Neural cell (in vitro differentiated cells): ENCODE measurements at regions not wholly inside any gene's neighbourhood (a gene's known extent, or its start where the extent isn't known, plus 50 kb on each side); places are given as distances from the start of the nearest gene placed in this dataset.

Experiments
- H2AFZ ChIP-seq: fragments of 200-600, 300-800 bp; sonication (generic), shearing (Covaris generic); 2 replicates; pipeline ENCODE4 v1.6.0; 2014; ENCODE audit warnings: low read depth, mild to moderate bottlenecking, antibody characterized with exemption, low read length, moderate library complexity
- H3F3A ChIP-seq: fragments of 200-600 bp; shearing (Covaris generic); 2 replicates; pipeline ENCODE4 v1.6.1; 2016; ENCODE audit warnings: mild to moderate bottlenecking, moderate library complexity, mixed read lengths, antibody characterized with exemption, low read length; ENCODE audit not compliant: insufficient read depth, poor library complexity, severe bottlenecking
- H3K27ac ChIP-seq: fragments of 200-600, 300-800 bp; sonication (generic), shearing (Covaris generic); 2 replicates; pipeline ENCODE4 v1.5.1; 2014; ENCODE audit warnings: mild to moderate bottlenecking, low read length, moderate library complexity
- H3K27me3 ChIP-seq: fragments of 300-800, 200-600 bp; sonication (generic), shearing (Covaris generic); 2 replicates; pipeline ENCODE4 v1.6.0; 2014; ENCODE audit warnings: mild to moderate bottlenecking, low read depth, low read length, moderate library complexity; ENCODE audit not compliant: insufficient read depth
- H3K36me3 ChIP-seq: fragments of 300-800, 200-600 bp; sonication (generic), shearing (Covaris generic); 2 replicates; pipeline ENCODE4 v1.5.1; 2014; ENCODE audit warnings: mild to moderate bottlenecking, antibody characterized with exemption, low read length, moderate library complexity; ENCODE audit not compliant: insufficient read depth
- H3K4me2 ChIP-seq: fragments of 300-800, 200-600 bp; sonication (generic), shearing (Covaris generic); 2 replicates; pipeline ENCODE4 v1.6.0; 2014; ENCODE audit warnings: mild to moderate bottlenecking, low read length
- H3K4me3 ChIP-seq: fragments of 300-800, 200-600 bp; sonication (generic), shearing (Covaris generic); 2 replicates; pipeline ENCODE4 v1.5.1; 2014; ENCODE audit warnings: mild to moderate bottlenecking, low read length, moderate library complexity
- H3K79me2 ChIP-seq: fragments of 200-600 bp; shearing (Covaris generic); replicated peaks from 2 replicates; pipeline ENCODE4 v1.6.0; 2014; ENCODE audit warnings: mild to moderate bottlenecking, low read length, moderate library complexity; ENCODE audit not compliant: insufficient read depth
- H3K9ac ChIP-seq: fragments of 300-800, 200-600 bp; sonication (generic), shearing (Covaris generic); 2 replicates; pipeline ENCODE4 v1.6.1; 2016; ENCODE audit warnings: mild to moderate bottlenecking, low read length, mixed read lengths
- H3K9me2 ChIP-seq: fragments of 200-600 bp; shearing (Covaris generic); 2 replicates; pipeline ENCODE4 v1.6.1; 2016; ENCODE audit warnings: mild to moderate bottlenecking, low read length, mixed read lengths; ENCODE audit not compliant: insufficient read depth
- H3K9me3 ChIP-seq: fragments of 200-600, 300-800 bp; sonication (generic), shearing (Covaris generic); 2 replicates; pipeline ENCODE4 v1.6.1; 2016; ENCODE audit warnings: mild to moderate bottlenecking, mixed run types, low read length, moderate library complexity, mixed read lengths
- H4K20me1 ChIP-seq: fragments of 200-600 bp; shearing (Covaris generic); 2 replicates; pipeline ENCODE4 v1.6.1; 2016; ENCODE audit warnings: mild to moderate bottlenecking, mixed run types; ENCODE audit not compliant: insufficient read depth
- EP300 ChIP-seq: fragments of 450-650 bp; conservative IDR thresholded peaks from 2 replicates; pipeline ENCODE4 v1.6.1; 2014; ENCODE audit warnings: antibody characterized with exemption, mild to moderate bottlenecking, moderate library complexity; ENCODE audit not compliant: poor library complexity, severe bottlenecking
- EZH2 ChIP-seq: fragments of 200-600, 300-800 bp; shearing (Covaris generic), sonication (generic); IDR thresholded peaks from 2 replicates; pipeline ENCODE4 v1.6.1; 2014; ENCODE audit warnings: antibody characterized with exemption, low read length, borderline replicate concordance, mild to moderate bottlenecking; ENCODE audit not compliant: insufficient read depth, poor library complexity, severe bottlenecking
- MXI1 ChIP-seq: fragments of 450-650 bp; conservative IDR thresholded peaks from 2 replicates; pipeline ENCODE4 v1.6.1; 2014; ENCODE audit warnings: antibody characterized with exemption, mild to moderate bottlenecking; ENCODE audit not compliant: poor library complexity, severe bottlenecking
- POLR2AphosphoS5 ChIP-seq: IDR thresholded peaks from 2 replicates; pipeline ENCODE4 v1.6.1; 2012
- RAD21 ChIP-seq: fragments of 450-650 bp; conservative IDR thresholded peaks from 2 replicates; pipeline ENCODE4 v1.6.1; 2014; ENCODE audit warnings: antibody characterized with exemption, mild to moderate bottlenecking, moderate library complexity
- SMC3 ChIP-seq: fragments of 450-650 bp; conservative IDR thresholded peaks from 2 replicates; pipeline ENCODE4 v1.6.1; 2014; ENCODE audit warnings: antibody characterized with exemption, mild to moderate bottlenecking, moderate library complexity; ENCODE audit not compliant: poor library complexity
- TAF1 ChIP-seq: IDR thresholded peaks from 2 replicates; pipeline ENCODE4 v1.6.1; 2012; ENCODE audit warnings: low read depth
- TF ChIP-seq, protein P1 (sequence below): IDR thresholded peaks from 2 replicates; pipeline ENCODE4 v1.6.1; 2012; ENCODE audit warnings: borderline replicate concordance
- TF ChIP-seq, protein P2 (sequence below): fragments of 450-650 bp; IDR thresholded peaks from 2 replicates; pipeline ENCODE4 v1.5.1; 2014; ENCODE audit warnings: antibody characterized with exemption, mild to moderate bottlenecking, moderate library complexity; ENCODE audit not compliant: poor library complexity, severe bottlenecking

DNA sequence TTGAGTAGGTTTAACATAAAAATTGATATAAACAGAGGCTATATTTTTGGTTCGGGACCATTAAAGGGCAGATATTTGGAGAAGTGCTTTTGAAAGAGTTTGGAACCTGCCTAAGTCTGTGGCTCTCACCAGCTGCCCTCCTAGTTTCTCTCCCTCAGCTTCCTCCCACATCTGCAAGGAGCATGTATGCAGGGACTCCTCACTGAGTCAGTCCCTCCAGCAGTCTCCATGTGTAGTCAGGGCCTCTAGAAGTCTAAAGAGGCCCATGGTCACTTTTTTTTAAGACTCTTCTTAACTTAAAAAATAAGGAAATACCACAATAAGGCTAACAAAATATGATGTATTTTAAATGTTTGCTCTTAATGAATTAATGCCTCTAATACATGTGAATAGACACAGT lies 220.0 kb upstream of the TANK start:
- no peaks in the 10 kb centered on the region for H3F3A ChIP-seq
- H3K79me2 ChIP-seq = no peaks in the 10 kb centered on the region
- H3K4me2 ChIP-seq = no peak overlapping the region
- no peak overlapping the region for H3K4me3 ChIP-seq
- no peaks in the 10 kb centered on the region for H3K9me2 ChIP-seq
- TF ChIP-seq MXI1 (no peak), POLR2AphosphoS5 (no peak), RAD21 (no peak), EZH2 (no peak), EP300 (no peak), TAF1 (no peak), SMC3 (no peak)
- TF ChIP-seq, protein P1, sequence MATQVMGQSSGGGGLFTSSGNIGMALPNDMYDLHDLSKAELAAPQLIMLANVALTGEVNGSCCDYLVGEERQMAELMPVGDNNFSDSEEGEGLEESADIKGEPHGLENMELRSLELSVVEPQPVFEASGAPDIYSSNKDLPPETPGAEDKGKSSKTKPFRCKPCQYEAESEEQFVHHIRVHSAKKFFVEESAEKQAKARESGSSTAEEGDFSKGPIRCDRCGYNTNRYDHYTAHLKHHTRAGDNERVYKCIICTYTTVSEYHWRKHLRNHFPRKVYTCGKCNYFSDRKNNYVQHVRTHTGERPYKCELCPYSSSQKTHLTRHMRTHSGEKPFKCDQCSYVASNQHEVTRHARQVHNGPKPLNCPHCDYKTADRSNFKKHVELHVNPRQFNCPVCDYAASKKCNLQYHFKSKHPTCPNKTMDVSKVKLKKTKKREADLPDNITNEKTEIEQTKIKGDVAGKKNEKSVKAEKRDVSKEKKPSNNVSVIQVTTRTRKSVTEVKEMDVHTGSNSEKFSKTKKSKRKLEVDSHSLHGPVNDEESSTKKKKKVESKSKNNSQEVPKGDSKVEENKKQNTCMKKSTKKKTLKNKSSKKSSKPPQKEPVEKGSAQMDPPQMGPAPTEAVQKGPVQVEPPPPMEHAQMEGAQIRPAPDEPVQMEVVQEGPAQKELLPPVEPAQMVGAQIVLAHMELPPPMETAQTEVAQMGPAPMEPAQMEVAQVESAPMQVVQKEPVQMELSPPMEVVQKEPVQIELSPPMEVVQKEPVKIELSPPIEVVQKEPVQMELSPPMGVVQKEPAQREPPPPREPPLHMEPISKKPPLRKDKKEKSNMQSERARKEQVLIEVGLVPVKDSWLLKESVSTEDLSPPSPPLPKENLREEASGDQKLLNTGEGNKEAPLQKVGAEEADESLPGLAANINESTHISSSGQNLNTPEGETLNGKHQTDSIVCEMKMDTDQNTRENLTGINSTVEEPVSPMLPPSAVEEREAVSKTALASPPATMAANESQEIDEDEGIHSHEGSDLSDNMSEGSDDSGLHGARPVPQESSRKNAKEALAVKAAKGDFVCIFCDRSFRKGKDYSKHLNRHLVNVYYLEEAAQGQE = no peak
- TF ChIP-seq, protein P2, sequence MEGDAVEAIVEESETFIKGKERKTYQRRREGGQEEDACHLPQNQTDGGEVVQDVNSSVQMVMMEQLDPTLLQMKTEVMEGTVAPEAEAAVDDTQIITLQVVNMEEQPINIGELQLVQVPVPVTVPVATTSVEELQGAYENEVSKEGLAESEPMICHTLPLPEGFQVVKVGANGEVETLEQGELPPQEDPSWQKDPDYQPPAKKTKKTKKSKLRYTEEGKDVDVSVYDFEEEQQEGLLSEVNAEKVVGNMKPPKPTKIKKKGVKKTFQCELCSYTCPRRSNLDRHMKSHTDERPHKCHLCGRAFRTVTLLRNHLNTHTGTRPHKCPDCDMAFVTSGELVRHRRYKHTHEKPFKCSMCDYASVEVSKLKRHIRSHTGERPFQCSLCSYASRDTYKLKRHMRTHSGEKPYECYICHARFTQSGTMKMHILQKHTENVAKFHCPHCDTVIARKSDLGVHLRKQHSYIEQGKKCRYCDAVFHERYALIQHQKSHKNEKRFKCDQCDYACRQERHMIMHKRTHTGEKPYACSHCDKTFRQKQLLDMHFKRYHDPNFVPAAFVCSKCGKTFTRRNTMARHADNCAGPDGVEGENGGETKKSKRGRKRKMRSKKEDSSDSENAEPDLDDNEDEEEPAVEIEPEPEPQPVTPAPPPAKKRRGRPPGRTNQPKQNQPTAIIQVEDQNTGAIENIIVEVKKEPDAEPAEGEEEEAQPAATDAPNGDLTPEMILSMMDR = no peak
- no peaks in the 10 kb centered on the region for H3K9me3 ChIP-seq
- H3K27me3 ChIP-seq = no peaks in the 10 kb centered on the region
- no peak overlapping the region for H3K27ac ChIP-seq
- H3K36me3 ChIP-seq = no peaks in the 10 kb centered on the region
- no peaks in the 10 kb centered on the region for H4K20me1 ChIP-seq
- no peak overlapping the region for H3K9ac ChIP-seq
- no peak overlapping the region for H2AFZ ChIP-seq

DNA sequence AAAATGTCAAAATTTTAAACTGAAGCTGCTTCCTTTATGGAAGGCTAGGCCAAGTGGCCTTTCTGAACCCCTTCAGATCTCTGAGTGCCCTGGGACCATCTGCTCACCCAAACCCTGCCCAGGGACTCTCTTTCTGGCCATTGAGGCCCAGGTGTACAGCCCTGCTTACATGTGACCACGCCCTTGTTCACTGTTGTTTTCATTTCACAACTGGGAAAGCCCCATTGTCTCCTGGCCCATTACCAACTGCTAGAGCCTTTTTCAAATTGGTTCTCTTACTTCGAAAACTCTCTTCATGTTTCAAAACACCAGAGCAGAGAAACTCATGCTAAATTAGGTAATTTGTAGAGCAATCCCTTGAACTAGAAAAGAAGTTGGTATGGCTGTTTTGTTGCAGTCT lies 219.5 kb upstream of the TANK start:
- Histone ChIP-seq H3K79me2 (no peaks in the 10 kb centered on the region), H3K9me3 (no peaks in the 10 kb centered on the region), H3K27ac (no peak overlapping the region), H3K4me3 (no peak overlapping the region), H3K9me2 (no peaks in the 10 kb centered on the region), H3K27me3 (no peaks in the 10 kb centered on the region), H2AFZ (no peak overlapping the region), H4K20me1 (no peaks in the 10 kb centered on the region), H3K36me3 (no peaks in the 10 kb centered on the region), H3K4me2 (no peak overlapping the region), H3F3A (no peaks in the 10 kb centered on the region), H3K9ac (no peak overlapping the region)
- TF ChIP-seq EP300 = no peak
- no peak for TF ChIP-seq POLR2AphosphoS5
- TF ChIP-seq, protein P2 = no peak
- no peak for TF ChIP-seq SMC3
- no peak for TF ChIP-seq TAF1
- TF ChIP-seq, protein P1 = no peak
- TF ChIP-seq EZH2 = no peak
- no peak for TF ChIP-seq RAD21
- TF ChIP-seq MXI1 = no peak
